K562 (cell line): ENCODE measurements at regions not wholly inside any gene's neighbourhood (a gene's known extent, or its start where the extent isn't known, plus 50 kb on each side); places are given as distances from the start of the nearest gene placed in this dataset.

ENCODE experiments used
- EZH2 ChIP-seq: IDR thresholded peaks from 2 replicates; pipeline ENCODE4 v1.6.1; 2012; ENCODE audit warnings: low read depth, mild to moderate bottlenecking, inconsistent platforms, low read length, borderline replicate concordance
- HDGF ChIP-seq: fragments of 450-650 bp; IDR thresholded peaks from 2 replicates; pipeline ENCODE4 v1.6.1; 2016
- NCOA1 ChIP-seq: fragments of 450-650 bp; IDR thresholded peaks from 2 replicates; pipeline ENCODE4 v1.6.1; 2016; ENCODE audit warnings: low read depth
- PHF20 ChIP-seq: fragments of 450-650 bp; IDR thresholded peaks from 2 replicates; pipeline ENCODE4 v1.6.1; 2018; ENCODE audit not compliant: partially characterized antibody
- TEAD4 ChIP-seq, 2 experiments: sonication (generic) in 1 of 2; formaldehyde crosslinking in 1 of 2; IDR thresholded peaks; 2 replicates each; pipeline versions ENCODE4 v1.6.1 to v1.8.0; 2012 to 2022; ENCODE audit warnings: borderline replicate concordance in 1 of 2, inconsistent platforms in 1 of 2, low read length in 1 of 2, mild to moderate bottlenecking in 1 of 2, missing genetic modification reagents in 1 of 2
- ZKSCAN1 ChIP-seq: fragments of 150-350 bp; IDR thresholded peaks from 2 replicates; pipeline ENCODE4 v1.6.1; 2016; ENCODE audit warnings: low read depth, low read length
- TF ChIP-seq, protein P1 (sequence below): sonication (generic); formaldehyde crosslinking; IDR thresholded peaks from 2 replicates; pipeline ENCODE4 v1.5.0; 2020; ENCODE audit warnings: missing genetic modification reagents
- TF ChIP-seq, protein P2 (sequence below), 3 experiments: fragments of 200-800 bp in 1 of 3; sonication (Bioruptor generic) in 1 of 3; sonication (generic) in 1 of 3; formaldehyde crosslinking in 1 of 3; IDR thresholded peaks; 2 replicates each; pipeline versions ENCODE4 v1.6.1 to v1.8.0; 2016 to 2022; ENCODE audit warnings: mild to moderate bottlenecking in 2 of 3, missing compliant biosample characterization in 2 of 3, missing genetic modification characterization in 2 of 3, missing genetic modification reagents in 1 of 3

DNA sequence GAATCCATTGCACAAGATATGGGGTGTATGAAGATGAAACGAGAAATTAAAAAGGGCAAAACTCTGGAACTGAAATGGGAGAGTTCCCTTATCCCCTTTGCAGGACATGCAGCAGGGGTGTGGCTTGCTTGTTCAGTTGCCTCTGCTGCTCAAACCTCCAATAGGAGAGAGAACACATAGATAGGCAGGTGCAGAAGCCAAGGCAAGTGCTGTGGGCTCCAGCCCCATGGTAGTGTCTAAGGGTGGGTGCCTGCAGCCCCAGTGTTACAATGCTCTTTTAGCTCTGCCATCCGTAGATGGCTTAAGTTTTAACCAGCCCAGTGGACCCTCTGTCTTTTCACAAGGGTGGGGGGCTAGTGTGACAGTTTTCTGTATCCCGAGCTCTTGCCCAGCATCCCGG lies 69.7 kb downstream of the CMAS start:
- TF ChIP-seq, protein P1, sequence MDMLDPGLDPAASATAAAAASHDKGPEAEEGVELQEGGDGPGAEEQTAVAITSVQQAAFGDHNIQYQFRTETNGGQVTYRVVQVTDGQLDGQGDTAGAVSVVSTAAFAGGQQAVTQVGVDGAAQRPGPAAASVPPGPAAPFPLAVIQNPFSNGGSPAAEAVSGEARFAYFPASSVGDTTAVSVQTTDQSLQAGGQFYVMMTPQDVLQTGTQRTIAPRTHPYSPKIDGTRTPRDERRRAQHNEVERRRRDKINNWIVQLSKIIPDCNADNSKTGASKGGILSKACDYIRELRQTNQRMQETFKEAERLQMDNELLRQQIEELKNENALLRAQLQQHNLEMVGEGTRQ (CRISPR knock-in tag) = no peak
- TF ChIP-seq EZH2 (no peak), PHF20 (no peak), HDGF (no peak), ZKSCAN1 (no peak), TEAD4 (IDR thresholded peaks at IDR 0.05; ENCODE audit: low read length) (no peak), TEAD4 (CRISPR knock-in tag; IDR thresholded peaks at IDR 0.05; ENCODE audit: borderline replicate concordance) (no peak), NCOA1 (no peak)
- TF ChIP-seq, protein P2, sequence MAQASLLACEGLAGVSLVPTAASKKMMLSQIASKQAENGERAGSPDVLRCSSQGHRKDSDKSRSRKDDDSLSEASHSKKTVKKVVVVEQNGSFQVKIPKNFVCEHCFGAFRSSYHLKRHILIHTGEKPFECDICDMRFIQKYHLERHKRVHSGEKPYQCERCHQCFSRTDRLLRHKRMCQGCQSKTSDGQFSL (CRISPR knock-in tag; IDR thresholded peaks at IDR 0.05) = no peak
- TF ChIP-seq, protein P2 (tag; IDR thresholded peaks at IDR 0.05) = no peak
